ENCODE measurements at regions not wholly inside any gene's neighbourhood (a gene's known extent, or its start where the extent isn't known, plus 50 kb on each side); places are given as distances from the start of the nearest gene placed in this dataset.
A peak's percentile ranks its signal among the peaks of the same experiment; 100 is the strongest.

DNA sequence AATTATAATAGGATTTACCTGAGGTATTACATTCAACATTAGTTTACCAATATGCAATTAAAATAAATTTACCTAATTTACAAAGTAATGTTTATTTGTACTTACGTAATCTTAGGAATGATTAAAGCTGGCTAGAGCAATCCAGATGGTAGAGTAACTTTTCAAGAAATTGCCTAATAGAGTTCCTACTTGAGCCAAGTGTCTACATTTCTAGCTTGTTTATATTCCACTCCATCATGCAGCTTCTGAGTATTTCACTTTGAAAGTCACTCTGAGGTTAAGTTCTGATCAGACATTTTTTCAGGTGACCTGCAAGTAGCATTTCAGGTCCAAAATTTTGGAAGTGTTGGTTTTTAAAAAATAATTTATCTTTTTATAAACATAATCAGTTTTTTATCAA lies 1080.7 kb downstream of the TRHDE start:
- DNase-seq (ENCODE audit: low spot score): no peak

DNA sequence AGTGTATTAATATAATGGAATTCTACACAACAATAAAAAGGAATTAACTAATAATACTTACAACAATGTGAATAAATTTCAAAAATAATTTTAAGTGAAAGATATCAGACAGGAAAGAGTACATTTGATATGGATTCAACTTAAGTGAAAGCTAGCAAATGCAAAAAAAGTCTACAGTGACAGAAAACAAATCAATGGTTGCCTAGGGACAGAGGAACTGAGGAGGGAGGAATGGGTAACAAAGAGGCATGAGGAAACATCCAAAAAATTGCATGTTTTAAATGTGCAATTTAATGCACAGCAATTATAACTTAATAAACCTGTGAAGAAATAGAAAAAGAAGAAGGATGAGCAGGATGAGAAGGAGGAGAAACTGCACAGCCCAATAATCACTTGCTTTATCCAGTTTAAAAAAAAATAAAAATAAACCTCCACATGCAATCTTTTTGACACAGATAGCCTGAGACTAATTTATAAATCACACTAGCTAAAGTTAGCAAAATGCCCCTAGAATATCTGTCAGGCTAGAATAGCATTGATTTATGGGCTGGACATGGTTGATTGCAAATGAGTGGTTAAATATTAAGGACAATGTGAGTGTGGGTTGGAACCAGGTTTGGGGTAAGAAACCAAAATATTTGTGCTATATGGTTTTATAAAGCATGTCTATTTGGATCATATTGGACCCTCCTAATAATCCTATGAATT lies 1089.1 kb downstream of the TRHDE start:
- no peak for DNase-seq (ENCODE audit: low spot score)

DNA sequence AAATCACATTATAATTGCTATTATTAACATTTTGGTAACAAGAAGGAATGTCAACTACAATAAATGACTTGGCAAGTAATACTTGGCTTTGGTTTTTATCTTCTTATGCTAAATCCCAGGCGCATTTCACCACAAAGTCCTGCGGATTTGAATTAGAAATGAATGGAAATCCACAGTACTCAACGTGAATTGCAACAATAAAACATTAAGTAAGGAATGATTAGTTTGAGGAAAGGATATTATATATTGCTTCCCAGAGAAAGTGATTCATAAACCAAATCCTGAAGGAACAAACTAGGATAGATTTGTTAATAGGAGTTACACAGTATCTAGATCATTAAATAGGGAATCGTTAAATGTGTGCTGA lies 1089.7 kb downstream of the TRHDE start:
- no peak for DNase-seq (ENCODE audit: low spot score)

DNA sequence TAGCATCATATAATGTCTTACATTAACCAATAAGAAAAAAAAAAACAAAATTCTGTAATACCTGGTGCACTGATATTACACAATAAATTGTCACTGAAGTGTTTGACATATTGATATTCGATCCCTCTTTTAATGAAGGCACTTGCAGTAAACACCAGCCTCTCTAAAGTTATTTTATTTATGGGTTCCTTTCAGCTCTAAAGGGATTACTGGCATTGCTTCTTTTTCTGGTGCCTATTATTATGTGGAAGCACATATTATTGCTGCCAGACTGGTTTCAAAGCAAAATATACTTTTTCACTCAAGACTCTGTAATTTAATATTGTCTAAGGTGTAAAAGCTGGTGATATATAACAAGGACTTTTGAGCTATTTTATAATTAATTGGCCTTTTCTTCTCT lies 1090.5 kb downstream of the TRHDE start:
- DNase-seq (ENCODE audit: low spot score): no peak

DNA sequence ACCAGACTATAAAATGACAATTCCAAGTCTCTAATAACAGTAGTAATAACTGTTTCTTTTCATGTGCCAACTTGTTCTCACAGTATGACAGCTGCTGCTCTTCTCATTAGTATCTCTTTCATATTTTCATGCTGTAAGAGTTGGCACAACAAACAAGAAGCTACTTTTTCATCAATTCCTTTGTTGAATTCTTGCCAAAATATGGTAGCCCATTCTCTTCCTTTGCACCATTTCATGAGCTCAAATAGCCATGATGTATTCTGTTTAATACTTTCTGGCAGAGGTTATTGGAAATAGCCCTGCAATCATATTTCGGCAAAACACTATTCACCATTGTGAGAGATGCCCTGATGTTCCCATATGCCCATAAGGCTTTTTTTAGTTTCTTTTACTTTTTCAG lies 1100.7 kb downstream of the TRHDE start:
- DNase-seq (ENCODE audit: low spot score): no peak

DNA sequence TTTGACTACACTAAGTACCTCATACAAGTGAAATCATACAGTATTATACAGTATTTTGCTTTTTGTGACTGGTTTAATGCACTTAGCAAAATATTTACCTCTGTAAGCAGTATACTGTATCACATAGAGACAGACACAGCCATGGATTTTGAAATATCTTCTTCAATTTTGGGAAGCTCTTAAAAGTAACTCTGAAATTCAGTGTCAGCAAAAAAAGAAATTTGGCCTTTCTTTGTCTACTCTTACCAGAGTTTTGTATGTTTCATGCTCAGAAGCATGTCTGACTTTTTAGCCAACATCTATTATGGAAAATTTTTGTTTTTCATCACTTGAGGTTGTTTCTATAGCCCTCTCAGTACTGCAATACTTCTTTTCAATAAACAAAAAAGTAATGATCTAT lies 1102.2 kb downstream of the TRHDE start:
- DNase-seq (ENCODE audit: low spot score): no peak

DNA sequence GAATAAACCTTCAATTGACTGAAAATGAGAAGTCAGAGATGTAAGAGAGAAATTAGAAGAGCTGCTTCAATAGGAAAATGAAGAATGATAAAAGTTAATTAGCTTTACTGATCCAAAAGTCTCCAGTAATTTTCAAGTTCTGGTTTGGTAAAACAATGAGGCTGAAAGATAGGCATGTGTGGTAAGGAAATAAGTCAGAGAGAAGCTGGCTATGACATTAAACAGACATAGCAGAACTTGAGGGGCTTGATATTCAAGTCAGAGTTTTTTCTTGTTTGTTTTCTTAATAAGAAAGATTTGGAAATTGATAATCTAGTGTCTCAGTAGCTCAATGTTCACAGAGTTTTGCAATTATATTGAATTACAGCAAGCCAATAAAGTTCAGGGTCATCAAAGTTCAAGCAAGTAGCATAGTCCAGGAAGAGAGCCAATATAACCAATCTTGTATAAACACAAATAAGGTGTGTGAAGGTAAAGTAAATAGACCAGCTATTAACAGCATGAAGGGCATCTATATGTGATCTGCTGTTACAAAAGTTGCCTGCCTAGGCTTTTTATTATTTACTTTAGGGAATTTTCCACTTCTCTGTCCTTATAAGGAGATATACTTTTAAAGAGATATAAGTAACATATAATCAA lies 1111.5 kb downstream of the TRHDE start:
- peak; percentile 42 for DNase-seq (ENCODE audit: low spot score)

DNA sequence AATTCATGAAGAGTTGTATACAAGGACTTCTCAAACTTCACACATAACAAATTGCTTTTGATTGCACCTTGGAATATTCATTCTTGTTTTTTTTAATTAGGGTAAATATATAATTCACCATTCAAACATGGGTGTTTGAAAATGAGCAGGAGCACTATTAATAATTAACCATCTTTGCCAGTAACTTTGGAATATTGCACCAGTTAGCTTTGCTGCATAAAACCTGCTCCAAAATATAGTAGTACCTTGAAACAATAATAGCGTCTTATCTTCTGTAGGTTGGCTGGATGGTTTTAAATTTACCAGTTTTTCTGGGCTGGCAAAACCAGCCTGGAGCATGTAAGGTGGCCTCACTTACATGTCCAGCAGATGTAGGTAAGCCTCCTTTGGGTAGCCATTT lies 1112.4 kb downstream of the TRHDE start:
- DNase-seq (ENCODE audit: low spot score): no peak

DNA sequence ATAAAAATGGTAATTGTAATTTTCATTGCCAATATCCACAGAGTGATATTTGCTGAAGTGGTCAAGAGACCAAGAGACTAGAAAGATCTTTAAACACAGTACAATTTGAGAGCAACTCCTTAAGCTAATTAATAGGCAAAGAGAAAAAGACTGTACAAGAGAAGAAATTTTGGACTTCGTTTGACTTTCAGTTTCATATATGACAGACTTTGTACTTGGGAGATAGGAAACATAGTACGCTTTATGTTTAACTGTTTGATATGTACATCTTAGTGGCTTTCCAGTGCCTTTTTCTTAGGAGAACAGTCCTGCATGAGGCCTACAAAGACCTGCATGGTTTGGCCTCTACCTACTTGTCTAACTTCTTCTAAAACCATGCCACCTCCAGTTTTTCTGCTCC lies 1118.1 kb downstream of the TRHDE start:
- no peak for DNase-seq (ENCODE audit: low spot score)

DNA sequence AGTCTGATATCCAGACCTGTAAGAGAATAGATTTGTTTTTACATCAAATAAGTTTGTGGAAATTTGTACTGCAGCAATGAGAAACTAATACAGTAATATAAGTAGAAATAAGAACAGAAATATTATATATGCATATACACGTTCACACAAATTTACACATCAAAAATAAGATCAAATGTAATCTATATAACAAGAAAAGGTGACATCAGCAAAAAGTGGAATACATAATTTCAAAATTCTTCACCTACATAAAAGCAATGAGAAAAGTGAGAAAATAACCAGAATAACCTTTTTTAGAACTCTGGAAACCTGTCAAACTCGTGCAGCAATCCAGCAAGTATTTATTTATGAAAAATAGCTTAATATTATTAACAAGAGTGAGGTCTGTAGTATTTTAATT lies 1124.6 kb upstream of the ATXN7L3B start:
- DNase-seq (ENCODE audit: low spot score): no peak

DNA sequence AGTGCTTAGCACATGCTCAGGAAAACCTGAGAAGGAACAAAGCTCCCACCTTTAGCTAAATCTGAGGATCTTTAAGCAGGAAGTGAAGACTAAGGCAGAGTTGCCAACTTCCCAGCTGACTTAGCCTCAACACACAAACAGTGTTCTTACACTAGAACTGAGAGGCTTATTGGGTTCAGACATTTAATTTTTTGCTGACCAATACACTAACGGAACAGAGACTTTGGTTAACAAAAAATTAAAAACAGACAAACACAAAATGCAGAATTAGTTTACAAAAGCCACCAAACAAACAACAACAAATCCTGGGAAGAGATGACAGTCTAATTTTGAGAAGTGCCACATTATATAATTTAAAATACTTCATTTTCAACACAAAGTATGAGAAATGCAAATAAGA lies 1123.7 kb upstream of the ATXN7L3B start:
- DNase-seq (ENCODE audit: low spot score): no peak

DNA sequence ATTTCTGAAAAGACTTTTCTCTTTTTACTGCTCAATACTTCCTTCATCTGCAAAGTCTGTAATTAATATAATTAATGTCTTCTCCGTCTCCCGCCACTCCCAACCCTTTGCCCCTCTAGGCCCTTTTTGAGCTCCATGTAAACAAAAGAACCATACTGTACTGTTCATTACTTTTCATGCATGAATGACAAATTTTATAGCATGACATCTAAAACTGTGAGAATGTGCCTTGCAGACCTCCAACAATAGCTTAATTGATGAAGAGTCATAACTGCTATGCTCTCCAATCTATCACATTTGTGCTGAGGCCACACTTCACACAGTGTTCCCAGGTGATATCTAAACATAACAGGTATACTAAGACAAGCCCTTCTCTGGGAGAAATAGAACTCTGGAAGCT lies 1122.7 kb upstream of the ATXN7L3B start:
- no peak for DNase-seq (ENCODE audit: low spot score)

DNA sequence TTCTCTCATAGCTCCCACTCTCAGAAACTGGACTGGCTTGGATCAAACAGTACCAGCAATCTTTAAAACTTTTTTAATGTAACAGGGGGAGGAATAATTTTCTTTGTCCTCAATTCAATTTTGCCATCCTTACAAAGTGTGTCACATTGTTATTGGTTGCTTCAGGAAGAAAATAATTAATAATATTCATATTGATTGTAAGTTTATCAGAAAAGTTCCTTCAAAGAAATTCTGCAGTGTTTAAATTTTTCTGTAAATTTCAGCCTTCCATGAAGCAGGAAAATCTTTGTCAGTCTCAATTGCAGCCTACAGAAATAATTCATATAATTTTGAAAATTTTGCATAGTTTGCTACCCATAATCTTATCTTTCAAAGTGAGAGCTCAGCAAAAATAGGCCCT lies 1119.1 kb upstream of the ATXN7L3B start:
- no peak for DNase-seq (ENCODE audit: low spot score)

DNA sequence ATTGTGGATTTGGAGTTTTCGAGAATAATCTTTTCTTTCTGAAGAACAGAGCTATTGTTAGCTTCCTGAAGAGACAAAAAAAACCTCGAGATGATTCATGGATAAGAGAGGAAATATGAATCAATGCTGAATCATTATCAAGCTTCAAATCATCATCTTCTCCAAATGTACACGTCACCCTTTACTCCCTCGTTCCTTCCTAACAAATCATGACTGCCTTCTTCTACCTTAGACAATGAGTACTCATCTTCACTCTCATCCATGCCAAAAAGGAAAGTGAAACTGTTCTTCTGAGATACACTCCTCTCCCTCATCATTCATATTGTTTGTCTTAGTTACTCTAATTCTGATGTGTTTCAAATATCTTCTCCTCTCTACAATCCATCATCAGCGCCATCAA lies 1115.8 kb upstream of the ATXN7L3B start:
- DNase-seq (ENCODE audit: low spot score): no peak

DNA sequence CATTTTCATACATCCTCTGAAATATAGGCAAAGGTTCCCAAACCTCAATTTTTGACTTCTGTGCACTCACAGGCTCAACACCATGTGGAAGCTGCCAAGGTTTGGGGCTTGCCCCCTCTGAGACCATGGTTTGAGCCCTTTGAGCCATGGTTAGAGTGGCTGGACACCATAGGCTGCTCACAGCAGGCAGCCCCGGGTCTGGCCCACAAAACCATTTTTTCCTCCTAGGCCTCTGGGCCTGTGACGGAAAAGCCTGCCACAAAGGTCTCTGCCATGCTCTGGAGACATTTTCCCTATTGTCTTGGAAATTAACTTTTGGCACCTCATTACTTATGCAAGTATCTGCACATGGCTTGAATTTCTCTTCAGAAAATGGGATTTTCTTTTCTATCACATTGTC lies 1113.2 kb upstream of the ATXN7L3B start:
- DNase-seq (ENCODE audit: low spot score): no peak

DNA sequence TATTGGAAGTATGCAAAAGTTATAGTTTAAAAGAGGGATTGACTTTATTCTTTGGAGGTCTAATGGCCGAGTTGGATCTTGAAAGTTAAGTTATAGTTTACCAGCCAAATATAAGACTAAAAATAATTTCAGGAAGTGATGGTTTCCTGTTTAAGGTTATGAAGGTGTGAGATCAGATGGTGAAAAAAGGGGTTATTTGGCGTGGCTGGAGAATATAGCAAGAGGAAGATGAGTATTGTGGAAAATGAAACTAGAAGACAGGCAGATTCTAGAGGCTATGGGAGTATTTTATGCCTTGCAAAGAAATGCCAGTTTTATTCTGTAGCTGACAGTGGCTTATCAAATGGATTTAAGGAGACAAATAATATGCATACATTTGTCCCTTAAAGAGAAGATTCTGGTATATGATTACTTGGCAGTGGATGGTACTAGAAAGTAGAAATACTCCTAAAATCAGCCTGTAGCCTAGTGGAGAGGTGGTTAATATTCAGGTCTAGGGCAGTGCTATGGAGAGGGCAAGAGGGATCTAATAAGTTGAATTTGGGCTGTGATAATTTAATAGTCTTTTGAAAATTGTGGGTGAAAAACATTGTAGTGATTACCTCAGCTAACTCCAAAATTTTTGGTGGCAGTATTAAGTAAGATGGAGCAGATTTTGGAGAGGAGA lies 1091.8 kb upstream of the ATXN7L3B start:
- DNase-seq (ENCODE audit: low spot score): no peak

DNA sequence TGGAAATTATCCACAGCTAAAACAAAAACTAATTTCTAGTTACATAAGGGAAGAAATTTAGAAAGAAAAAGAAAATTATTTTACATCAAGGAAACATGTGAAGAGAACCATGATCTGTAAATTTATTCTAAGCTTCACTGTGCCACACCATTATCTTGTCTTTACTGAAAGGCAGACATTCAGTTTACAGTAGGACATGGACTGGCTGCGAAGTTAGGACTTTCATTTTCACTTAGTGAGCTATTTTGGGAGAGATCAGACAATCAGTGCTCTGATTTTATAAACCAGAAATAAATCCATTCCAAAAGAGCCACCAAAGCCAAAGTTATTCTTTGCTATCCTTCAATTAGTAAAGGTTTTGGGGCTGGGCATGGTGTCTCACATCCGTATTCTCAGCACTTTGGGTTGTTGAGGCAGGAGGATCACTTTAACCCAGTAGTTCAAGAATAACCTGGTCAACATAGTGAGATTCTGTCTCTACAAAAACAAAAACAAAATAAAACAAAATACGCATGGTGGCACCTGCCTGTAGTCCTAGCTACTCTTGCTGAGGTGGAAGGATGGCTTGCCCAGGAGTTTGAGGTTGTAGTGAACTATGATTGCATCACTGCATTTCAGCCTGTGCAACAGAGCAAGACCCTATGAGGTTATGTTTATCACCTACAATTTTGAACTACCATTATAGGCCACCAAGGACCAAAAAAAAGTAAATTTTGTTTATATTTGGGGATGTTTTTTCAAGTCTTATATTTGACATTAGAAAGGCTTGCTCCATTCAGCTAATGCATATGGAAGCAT lies 1084.8 kb upstream of the ATXN7L3B start:
- DNase-seq (ENCODE audit: low spot score): no peak

DNA sequence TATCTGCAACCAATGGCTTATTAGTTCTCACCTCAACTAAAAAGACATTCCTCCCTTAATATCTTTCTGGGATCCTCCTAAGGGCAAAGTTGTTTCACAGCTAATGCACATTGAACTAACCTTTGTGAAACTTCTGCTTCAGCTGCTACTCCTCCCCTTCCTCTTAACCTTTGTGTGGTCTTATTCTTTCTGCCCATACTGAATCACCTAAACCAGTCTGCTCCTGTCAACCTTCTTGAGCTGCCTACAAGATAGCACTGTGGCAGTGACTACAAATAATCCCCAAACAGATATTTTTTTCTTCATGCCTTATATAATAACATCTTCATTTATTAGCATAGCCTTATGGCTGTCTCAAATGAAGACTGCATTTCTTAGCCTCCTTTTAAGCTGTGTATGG lies 1077.4 kb upstream of the ATXN7L3B start:
- no peak for DNase-seq (ENCODE audit: low spot score)

DNA sequence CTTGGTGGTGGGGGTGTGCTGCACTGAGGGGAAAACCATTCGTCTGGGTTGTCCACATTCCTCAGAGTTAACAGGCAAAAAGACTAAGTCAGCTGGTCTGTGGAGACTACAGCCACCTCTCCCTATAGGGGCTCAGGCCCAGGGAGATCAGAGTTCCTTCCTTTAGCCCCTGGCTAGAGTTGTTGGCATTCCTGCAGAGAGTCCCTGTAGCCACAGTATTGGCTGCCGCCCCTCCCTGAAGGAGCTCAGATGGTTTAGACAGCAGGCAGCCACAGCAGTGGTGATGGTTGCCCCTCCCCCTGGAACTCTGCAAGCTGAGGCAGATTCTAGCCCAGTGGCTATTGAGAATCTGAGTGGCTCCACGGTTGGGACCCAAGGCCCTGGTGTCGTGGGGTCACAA lies 1072.5 kb upstream of the ATXN7L3B start:
- DNase-seq (ENCODE audit: low spot score): no peak

DNA sequence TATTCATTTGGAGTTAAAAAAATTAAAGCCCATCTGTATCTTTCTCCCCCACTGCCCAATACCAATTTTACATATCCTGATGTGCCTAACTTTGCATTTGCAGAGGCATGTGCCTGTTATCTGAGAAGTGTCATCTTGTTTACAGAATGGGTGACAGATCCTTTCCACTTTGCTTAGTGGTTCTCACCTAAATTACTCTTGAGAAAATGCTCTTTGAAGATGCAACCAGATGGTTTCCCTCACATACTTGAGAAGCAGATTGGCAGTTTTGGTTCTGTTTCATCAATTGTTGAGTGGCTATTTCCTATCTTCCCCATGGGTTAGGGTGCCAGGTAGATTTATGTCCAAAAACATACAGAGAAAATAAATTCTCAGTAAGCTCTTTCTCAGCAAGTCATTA lies 1051.4 kb upstream of the ATXN7L3B start:
- DNase-seq (ENCODE audit: low spot score): no peak

DNA sequence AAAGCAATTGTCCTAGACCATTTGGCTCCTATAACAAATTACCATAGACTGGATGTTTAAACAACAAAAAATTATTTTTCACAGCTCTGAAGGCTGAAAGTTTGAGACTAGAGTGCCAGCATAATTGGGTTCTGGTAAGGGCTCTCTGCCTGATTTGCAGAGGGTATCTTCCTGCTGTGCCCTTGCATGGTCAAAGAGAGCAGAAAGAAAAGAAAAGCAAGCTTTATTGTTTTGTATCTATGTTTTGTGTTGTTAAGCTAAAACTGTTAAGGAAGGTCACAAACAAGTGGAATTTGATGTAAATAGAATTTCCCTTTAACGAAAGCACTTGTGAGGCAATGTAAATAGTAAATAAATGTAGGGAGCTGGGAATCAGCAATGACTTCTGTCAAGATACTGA lies 1031.0 kb upstream of the ATXN7L3B start:
- DNase-seq (ENCODE audit: low spot score): no peak

DNA sequence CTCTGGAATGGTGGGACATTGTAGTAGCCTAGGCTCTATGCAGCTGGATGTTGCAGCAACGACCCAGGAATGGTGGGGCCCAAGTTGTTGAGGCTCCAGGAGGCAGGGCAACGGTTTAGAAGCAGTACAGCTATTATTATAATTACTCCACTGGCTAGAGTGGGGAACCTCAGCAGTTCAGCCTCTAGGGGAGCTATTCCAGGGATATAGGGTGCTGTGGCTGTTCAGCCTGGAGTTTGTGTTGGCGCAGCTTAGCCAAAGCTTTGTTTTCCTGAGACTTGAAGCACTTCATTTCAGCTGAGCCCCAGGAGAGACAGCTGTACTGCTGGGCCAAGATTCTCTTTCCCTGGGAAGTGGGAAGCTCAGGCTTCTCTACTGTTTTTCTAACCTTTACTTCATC lies 1023.0 kb upstream of the ATXN7L3B start:
- no peak for DNase-seq (ENCODE audit: low spot score)

DNA sequence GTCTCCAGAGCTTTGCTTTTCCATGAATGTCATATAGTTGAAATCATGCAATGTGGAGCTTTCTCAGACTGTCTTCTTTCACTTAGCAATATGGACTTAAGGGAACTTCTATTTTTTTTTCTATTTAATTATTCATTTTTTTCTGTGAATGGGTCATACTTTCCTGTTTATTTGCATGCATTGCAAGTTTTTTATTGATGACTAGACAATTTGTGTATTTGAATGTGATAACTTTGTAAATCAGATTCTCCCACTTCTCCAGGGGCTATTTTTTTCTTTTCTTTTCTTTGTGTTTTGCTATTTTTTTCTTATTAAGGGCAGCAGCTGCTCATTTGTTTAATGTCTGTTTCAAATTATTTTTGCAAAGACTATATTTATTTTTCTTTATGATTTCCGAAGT lies 1019.8 kb upstream of the ATXN7L3B start:
- DNase-seq (ENCODE audit: low spot score): no peak

Data from HuH-7.5 (cell line).